AG09319 (cell line): ENCODE measurements at regions not wholly inside any gene's neighbourhood (a gene's known extent, or its start where the extent isn't known, plus 50 kb on each side); places are given as distances from the start of the nearest gene placed in this dataset.

Experiments used
- DNase-seq: peaks from one replicate; pipeline ENCODE4 v3.0.0-alpha.2; 2010; ENCODE audit warnings: low read depth; ENCODE audit errors: extremely low read depth
- TF ChIP-seq, protein P1 (sequence below): IDR thresholded peaks from 2 replicates; pipeline ENCODE4 v1.5.1; 2011; ENCODE audit warnings: low read depth, mild to moderate bottlenecking, inconsistent platforms, low read length, moderate library complexity

DNA sequence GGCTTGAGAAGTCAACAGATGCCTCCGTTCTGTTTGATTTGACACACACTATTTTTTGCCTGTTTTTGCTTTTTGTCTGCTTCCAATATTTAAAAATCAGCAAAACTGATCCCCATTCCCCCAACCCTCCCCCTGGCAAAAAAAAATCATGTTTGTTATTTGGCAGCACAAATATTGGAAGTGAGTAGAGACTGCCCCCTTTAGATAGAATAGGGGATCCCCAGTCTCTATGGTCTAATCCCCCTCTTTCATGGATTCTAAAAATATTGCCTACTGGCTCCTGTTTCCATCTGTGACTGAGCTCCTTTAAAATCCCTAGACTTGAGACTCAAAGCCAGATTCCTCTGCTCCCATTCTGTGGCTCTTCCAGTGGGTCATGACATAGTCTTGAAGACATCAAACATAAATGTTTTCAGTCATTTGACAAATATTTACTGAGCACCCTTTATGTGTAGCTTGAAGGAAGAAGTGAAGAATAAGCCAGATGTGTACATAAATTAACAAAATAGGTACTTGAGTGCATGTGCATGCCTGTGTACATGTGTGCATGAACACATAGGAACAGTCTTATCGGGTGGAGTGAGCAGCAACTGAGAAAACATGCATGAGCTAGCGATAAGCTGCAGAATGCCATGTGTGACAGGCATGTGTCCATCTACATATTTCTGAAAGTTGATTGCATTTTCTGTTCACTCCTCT, 101.2 kb downstream of the SALL1 start:
- TF ChIP-seq, protein P1, sequence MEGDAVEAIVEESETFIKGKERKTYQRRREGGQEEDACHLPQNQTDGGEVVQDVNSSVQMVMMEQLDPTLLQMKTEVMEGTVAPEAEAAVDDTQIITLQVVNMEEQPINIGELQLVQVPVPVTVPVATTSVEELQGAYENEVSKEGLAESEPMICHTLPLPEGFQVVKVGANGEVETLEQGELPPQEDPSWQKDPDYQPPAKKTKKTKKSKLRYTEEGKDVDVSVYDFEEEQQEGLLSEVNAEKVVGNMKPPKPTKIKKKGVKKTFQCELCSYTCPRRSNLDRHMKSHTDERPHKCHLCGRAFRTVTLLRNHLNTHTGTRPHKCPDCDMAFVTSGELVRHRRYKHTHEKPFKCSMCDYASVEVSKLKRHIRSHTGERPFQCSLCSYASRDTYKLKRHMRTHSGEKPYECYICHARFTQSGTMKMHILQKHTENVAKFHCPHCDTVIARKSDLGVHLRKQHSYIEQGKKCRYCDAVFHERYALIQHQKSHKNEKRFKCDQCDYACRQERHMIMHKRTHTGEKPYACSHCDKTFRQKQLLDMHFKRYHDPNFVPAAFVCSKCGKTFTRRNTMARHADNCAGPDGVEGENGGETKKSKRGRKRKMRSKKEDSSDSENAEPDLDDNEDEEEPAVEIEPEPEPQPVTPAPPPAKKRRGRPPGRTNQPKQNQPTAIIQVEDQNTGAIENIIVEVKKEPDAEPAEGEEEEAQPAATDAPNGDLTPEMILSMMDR: no peak
- DNase-seq: no peak

DNA sequence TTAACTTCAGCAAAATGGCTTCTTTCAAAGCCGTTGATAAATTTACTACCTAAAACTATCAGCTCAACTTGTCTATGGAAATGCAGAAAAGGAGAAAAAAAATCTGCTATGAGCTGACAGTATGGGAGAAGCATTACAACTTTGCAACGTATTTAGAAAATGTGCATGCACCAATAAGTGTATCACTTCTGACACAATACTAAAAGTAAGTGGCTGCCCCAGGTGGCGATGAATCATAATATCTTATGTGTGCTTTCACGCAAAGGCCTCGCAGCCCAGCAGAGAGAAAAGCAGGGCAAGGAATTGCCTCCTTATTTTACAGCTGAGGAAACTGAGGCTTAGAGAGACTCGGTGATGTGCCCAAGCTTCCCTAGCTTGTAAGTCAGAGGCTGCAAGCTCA, 101.8 kb downstream of the SALL1 start:
- TF ChIP-seq, protein P1: no peak
- no peak for DNase-seq

DNA sequence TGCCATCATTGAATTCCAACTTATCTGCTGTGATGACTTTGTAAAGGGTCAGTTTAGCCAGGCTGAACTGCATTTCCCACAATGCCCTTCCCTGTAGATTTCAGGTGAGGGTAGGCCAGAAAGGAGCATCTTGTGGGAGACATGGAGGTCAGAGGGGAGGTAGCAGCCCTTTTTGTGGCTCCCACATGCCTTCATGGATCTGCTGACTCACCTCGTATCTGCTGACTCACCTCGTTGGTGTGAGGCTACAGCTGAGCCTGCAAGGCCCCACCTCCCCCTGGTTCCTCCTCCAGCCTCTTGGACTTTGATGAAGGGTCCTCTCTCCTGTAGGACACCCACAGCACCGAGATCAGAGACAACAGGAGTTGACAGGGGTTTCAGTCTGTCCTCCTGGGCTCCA, 102.5 kb downstream of the SALL1 start:
- TF ChIP-seq, protein P1: no peak
- DNase-seq: no peak

DNA sequence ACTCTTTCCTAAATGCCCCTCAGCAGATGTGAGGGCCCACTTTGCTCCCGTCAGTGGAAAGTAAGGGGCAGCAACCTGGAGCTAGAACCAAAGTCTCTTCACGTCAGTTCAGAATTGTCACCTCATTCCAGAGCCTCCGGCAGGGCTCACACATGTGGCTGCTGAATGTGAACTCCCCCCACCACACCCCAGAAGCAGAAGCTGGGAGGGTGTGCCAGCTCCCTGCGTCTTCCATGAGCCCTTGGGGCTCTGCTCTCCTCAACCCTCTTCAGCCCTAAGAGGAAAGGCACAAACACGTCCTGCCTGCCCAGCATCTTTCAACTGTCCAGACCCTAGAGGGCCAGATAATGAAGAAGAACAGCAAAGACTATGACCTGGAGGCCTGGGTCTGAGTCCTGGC, 105.3 kb downstream of the SALL1 start:
- TF ChIP-seq, protein P1: no peak
- DNase-seq: no peak

DNA sequence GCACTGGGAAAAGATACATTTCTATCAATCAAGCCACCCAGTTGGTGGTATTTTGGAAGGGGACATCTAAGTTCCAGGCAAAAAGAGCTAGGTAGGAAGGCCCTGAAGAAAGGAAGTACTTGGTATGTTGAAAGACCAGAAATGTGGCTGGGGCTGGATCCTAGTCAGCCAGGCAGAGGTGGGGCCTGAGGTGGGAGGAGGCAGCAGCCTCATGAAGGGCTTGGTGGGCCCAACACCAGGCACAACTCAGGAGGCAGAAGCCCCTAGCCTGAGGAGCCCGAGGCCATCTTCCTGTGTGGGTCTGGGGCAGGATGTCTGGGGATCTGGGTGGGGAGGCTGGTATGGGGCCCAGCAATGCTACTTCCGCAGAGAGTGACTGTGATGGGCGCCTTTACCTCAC, 105.9 kb downstream of the SALL1 start:
- no peak for DNase-seq
- TF ChIP-seq, protein P1: no peak

DNA sequence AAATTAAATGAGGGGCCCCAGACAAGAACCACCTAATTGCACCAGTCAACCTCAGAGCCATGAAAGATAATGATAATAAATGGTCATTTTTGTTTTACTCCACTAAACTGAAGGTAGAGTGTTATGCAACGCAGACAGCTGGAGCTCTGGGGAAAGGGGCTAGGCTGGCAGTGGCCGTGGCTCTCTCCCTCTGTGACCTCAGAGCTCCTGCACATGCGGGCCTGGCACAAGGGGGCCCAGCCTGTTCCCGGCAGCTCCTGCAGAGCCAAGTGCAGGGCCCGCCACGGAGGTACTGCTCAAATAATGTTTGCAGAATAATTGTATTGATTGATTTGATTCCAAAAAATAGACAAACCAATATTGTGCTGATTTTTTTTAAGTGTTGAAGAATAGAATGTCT, 109.5 kb downstream of the SALL1 start:
- no peak for DNase-seq
- TF ChIP-seq, protein P1: no peak

DNA sequence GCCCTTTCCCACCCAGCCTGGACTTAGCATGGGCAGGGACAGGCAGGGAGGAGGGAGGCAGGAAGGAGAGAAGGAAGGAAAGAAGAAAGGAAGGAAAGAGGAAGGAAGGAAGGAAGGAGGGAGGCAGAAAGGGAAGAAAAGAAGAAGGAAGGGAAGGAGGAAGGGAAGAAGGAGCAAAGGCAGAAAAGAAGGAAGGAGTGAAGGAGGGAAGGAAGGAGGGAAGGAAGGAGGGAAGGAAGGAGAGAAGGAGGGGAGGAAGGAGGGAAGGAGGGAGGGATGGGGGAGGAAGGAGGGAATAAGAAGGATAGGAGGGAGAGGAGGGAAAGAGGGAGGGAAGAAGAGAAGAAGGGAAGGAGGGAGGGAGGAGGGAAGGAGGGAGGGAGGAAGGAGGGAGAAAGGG, 110.4 kb downstream of the SALL1 start:
- TF ChIP-seq, protein P1: no peak
- DNase-seq: no peak
